NCI-H748 (cell line): ENCODE measurements at regions not wholly inside any gene's neighbourhood (a gene's known extent, or its start where the extent isn't known, plus 50 kb on each side); places are given as distances from the start of the nearest gene placed in this dataset.

Source experiments
- DNase-seq: peaks from one replicate; lab custom pipeline; 2025; ENCODE audit not compliant: unreplicated experiment; lab: John Stamatoyannopoulos, UW

GRCh38 chr5:161235569-161235968 lies 311.0 kb downstream of the GABRB2 start:
- no peak for DNase-seq

GRCh38 chr5:161233553-161233952 lies 313.0 kb downstream of the GABRB2 start:
- DNase-seq = no peak

- peak; percentile 55 for DNase-seq
These were observed 316.3 kb downstream of the GABRB2 start for GRCh38 chr5:161230221-161230620.

GRCh38 chr5:161219816-161220215 lies 326.7 kb downstream of the GABRB2 start:
- DNase-seq = no peak

- no peak for DNase-seq
These were observed 329.6 kb downstream of the GABRB2 start for GRCh38 chr5:161216877-161217276.

- no peak for DNase-seq
These were observed 334.3 kb downstream of the GABRB2 start for GRCh38 chr5:161212123-161212712.

GRCh38 chr5:161201558-161201957 lies 345.0 kb downstream of the GABRB2 start:
- DNase-seq = no peak

GRCh38 chr5:161190778-161191177 lies 338.8 kb upstream of the ATP10B start:
- no peak for DNase-seq

GRCh38 chr5:161190086-161190485 lies 338.1 kb upstream of the ATP10B start:
- no peak for DNase-seq

GRCh38 chr5:161189452-161189851 lies 337.4 kb upstream of the ATP10B start:
- DNase-seq = no peak

GRCh38 chr5:161183559-161183958 lies 331.5 kb upstream of the ATP10B start:
- DNase-seq = no peak

- no peak for DNase-seq
These were observed 324.2 kb upstream of the ATP10B start for GRCh38 chr5:161176221-161176620.

GRCh38 chr5:161169776-161170175 lies 317.8 kb upstream of the ATP10B start:
- no peak for DNase-seq

- DNase-seq = no peak
These were observed 315.2 kb upstream of the ATP10B start for GRCh38 chr5:161167016-161167767.

- DNase-seq = no peak
These were observed 314.1 kb upstream of the ATP10B start for GRCh38 chr5:161165998-161166660.

- no peak for DNase-seq
These were observed 305.9 kb upstream of the ATP10B start for GRCh38 chr5:161157925-161158324.

- no peak for DNase-seq
These were observed 303.4 kb upstream of the ATP10B start for GRCh38 chr5:161155451-161155850.

GRCh38 chr5:161152415-161152940 lies 300.5 kb upstream of the ATP10B start:
- no peak for DNase-seq

GRCh38 chr5:161150441-161150988 lies 298.5 kb upstream of the ATP10B start:
- DNase-seq = no peak

GRCh38 chr5:161149078-161149477 lies 297.1 kb upstream of the ATP10B start:
- DNase-seq = no peak

GRCh38 chr5:161138751-161139455 lies 286.9 kb upstream of the ATP10B start:
- no peak for DNase-seq
